Keratinocyte (primary cell): ENCODE measurements at regions not wholly inside any gene's neighbourhood (a gene's known extent, or its start where the extent isn't known, plus 50 kb on each side); places are given as distances from the start of the nearest gene placed in this dataset.
A peak's percentile ranks its signal among the peaks of the same experiment; 100 is the strongest.

Source experiments
- DNase-seq: peaks from one replicate; pipeline ENCODE4 v3.0.0-alpha.2; 2011; ENCODE audit warnings: low read depth, missing footprints, low spot score
- FAIRE-seq: peaks from 2 replicates; lab custom pipeline; 2011; peaks lifted over from hg19 to GRCh38; lab: Jason Lieb, UNC
- H2AFZ ChIP-seq: 2 replicates; pipeline ENCODE4 v1.6.0; 2012; ENCODE audit warnings: low read length, control low read depth, inconsistent platforms; ENCODE audit not compliant: control insufficient read depth
- H3K27ac ChIP-seq: 2 replicates; pipeline ENCODE4 v1.5.1; 2011; ENCODE audit warnings: low read length; ENCODE audit not compliant: control insufficient read depth, insufficient read depth
- H3K27me3 ChIP-seq: 3 replicates; pipeline ENCODE4 v1.6.0; 2011; ENCODE audit warnings: low read length; ENCODE audit not compliant: control insufficient read depth, insufficient read depth; ENCODE audit errors: extremely low read depth
- H3K36me3 ChIP-seq, 2 experiments: 2 replicates in 1 of 2; 3 replicates in 1 of 2; pipeline ENCODE4 v1.5.1; 2011; ENCODE audit warnings: low read length in 2 of 2, mild to moderate bottlenecking in 1 of 2; ENCODE audit not compliant: control insufficient read depth in 2 of 2, insufficient read depth in 2 of 2; ENCODE audit errors: extremely low read depth in 1 of 2
- H3K4me1 ChIP-seq: 3 replicates; pipeline ENCODE4 v1.5.1; 2011; ENCODE audit warnings: low read length; ENCODE audit not compliant: control insufficient read depth, insufficient read depth; ENCODE audit errors: extremely low read depth
- H3K4me2 ChIP-seq: 3 replicates; pipeline ENCODE4 v1.6.0; 2011; ENCODE audit warnings: low read depth, low read length; ENCODE audit not compliant: control insufficient read depth, insufficient read depth; ENCODE audit errors: extremely low read depth
- H3K4me3 ChIP-seq, 3 experiments: fragments of 200-600 bp in 1 of 3; sonication (generic) in 1 of 3; 2 replicates in 2 of 3; 3 replicates in 1 of 3; pipeline ENCODE4 v1.5.1; 2011 to 2016; ENCODE audit warnings: low read length in 3 of 3, mild to moderate bottlenecking in 3 of 3, control low read depth in 2 of 3, inconsistent platforms in 1 of 3, low read depth in 1 of 3, mixed read lengths in 1 of 3, mixed run types in 1 of 3, moderate library complexity in 1 of 3; ENCODE audit not compliant: control insufficient read depth in 2 of 3, insufficient read depth in 2 of 3; ENCODE audit errors: extremely low read depth in 1 of 3
- H3K79me2 ChIP-seq: 2 replicates; pipeline ENCODE4 v1.6.0; 2012; ENCODE audit warnings: low read length; ENCODE audit not compliant: control insufficient read depth, insufficient read depth
- H3K9ac ChIP-seq: 3 replicates; pipeline ENCODE4 v1.6.0; 2011; ENCODE audit warnings: low read length; ENCODE audit not compliant: control insufficient read depth, insufficient read depth; ENCODE audit errors: extremely low read depth
- H3K9me1 ChIP-seq: 3 replicates; pipeline ENCODE4 v1.6.0; 2011; ENCODE audit warnings: low read length; ENCODE audit not compliant: control insufficient read depth, insufficient read depth; ENCODE audit errors: extremely low read depth
- H3K9me3 ChIP-seq: 2 replicates; pipeline ENCODE4 v1.5.1; 2012; ENCODE audit warnings: low read depth, low read length; ENCODE audit not compliant: control insufficient read depth
- H4K20me1 ChIP-seq: 3 replicates; pipeline ENCODE4 v1.6.0; 2011; ENCODE audit warnings: low read length; ENCODE audit not compliant: control insufficient read depth, insufficient read depth; ENCODE audit errors: extremely low read depth
- EZH2 ChIP-seq: IDR thresholded peaks from one replicate; pipeline ENCODE4 v1.6.1; 2012; ENCODE audit warnings: inconsistent platforms, mild to moderate bottlenecking, low read length, moderate library complexity
- dilution Hi-C: fragments of 300-500 bp; cut with MboI; formaldehyde crosslinking; loops from one replicate; pipeline ENCODE4 v1.7.0; 2020; ENCODE audit warnings: low sequenced_read_pairs; ENCODE audit not compliant: extremely low pct_ligation_motif_present
- TF ChIP-seq, protein P1 (sequence below), 3 experiments: IDR thresholded peaks in 1 of 3; conservative IDR thresholded peaks in 1 of 3; optimal IDR thresholded peaks in 1 of 3; 2 replicates in 2 of 3; 3 replicates in 1 of 3; pipeline versions ENCODE3 to v1.5.1; 2011; ENCODE audit warnings: low read length in 3 of 3, mild to moderate bottlenecking in 3 of 3, moderate library complexity in 2 of 3, control low read depth in 1 of 3, inconsistent platforms in 1 of 3; ENCODE audit not compliant: insufficient read depth in 2 of 3; ENCODE audit errors: extremely low read depth in 1 of 3

DNA sequence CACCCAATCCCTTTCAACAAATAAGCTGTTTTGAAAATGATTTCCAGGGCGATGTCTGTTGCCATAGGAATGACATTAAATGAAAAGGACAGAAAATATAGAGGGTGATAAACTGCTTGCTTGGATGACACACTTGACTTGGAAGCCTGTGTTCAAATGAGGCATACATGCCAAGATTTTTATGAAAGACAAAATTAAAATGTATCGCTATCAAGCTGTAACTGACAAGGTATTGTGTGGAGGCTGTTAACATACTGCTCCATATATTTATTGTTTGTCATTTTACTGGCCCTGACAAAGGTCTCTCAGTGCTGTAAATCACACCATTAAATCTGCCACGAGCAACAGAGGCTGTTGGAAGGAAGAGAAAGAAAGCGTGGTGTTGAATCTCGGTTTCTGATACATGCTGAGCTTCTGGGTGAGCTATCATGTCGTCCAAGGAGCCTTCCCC, 456.2 kb upstream of the SALL1 start:
- H4K20me1 ChIP-seq = no peaks in the 10 kb centered on the region
- no peaks in the 10 kb centered on the region for H3K36me3 ChIP-seq
- peak overlapping the region; percentile 38 for H3K4me2 ChIP-seq
- dilution Hi-C loops = no loop called here
- H3K9me3 ChIP-seq = no peaks in the 10 kb centered on the region
- no peak overlapping the region for H3K4me3 ChIP-seq
- TF ChIP-seq, protein P1, sequence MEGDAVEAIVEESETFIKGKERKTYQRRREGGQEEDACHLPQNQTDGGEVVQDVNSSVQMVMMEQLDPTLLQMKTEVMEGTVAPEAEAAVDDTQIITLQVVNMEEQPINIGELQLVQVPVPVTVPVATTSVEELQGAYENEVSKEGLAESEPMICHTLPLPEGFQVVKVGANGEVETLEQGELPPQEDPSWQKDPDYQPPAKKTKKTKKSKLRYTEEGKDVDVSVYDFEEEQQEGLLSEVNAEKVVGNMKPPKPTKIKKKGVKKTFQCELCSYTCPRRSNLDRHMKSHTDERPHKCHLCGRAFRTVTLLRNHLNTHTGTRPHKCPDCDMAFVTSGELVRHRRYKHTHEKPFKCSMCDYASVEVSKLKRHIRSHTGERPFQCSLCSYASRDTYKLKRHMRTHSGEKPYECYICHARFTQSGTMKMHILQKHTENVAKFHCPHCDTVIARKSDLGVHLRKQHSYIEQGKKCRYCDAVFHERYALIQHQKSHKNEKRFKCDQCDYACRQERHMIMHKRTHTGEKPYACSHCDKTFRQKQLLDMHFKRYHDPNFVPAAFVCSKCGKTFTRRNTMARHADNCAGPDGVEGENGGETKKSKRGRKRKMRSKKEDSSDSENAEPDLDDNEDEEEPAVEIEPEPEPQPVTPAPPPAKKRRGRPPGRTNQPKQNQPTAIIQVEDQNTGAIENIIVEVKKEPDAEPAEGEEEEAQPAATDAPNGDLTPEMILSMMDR (optimal IDR thresholded peaks at IDR 0.05 in 1 of 3, IDR thresholded peaks at IDR 0.05 in 1 of 3, conservative IDR thresholded peaks at IDR 0.05 in 1 of 3; ENCODE audit: extremely low read depth in 1 of 3, insufficient read depth in 2 of 3, low read length in 3 of 3) = no peak
- TF ChIP-seq EZH2 = no peak
- no peaks in the 10 kb centered on the region for H3K27me3 ChIP-seq
- H3K79me2 ChIP-seq = no peaks in the 10 kb centered on the region
- no peaks in the 10 kb centered on the region for H3K4me1 ChIP-seq
- FAIRE-seq = no peak
- no peak for DNase-seq
- H3K9me1 ChIP-seq = no peaks in the 10 kb centered on the region
- H2AFZ ChIP-seq = peak overlapping the region; percentile 39
- no peak overlapping the region for H3K27ac ChIP-seq
- H3K9ac ChIP-seq = no peak overlapping the region

DNA sequence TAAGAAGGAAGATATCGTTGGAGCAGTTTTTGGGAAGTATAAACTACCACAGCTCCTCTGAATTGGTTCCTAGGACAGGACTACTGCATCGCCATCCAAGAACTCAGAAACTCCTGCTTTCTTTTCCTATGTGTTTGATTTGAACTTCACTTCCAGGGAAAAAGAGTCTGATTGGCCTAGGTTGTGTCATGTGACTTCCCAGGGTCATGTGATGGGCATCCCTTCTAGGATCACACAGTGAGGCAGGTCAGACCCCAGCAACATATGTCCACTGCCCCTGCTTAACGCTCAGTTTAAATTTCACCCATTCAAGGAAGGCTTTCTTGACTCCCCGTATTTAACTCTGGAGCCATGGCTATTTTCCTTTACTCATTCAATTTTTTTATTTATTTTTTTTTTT, 445.2 kb upstream of the SALL1 start:
- Histone ChIP-seq H2AFZ (no peak overlapping the region), H3K9me3 (no peaks in the 10 kb centered on the region), H3K79me2 (no peaks in the 10 kb centered on the region), H3K4me2 (no peak overlapping the region), H3K4me1 (peaks cover 5% of the 10 kb centered on the region), H3K9me1 (no peaks in the 10 kb centered on the region), H3K4me3 (no peak overlapping the region), H3K27me3 (no peaks in the 10 kb centered on the region), H4K20me1 (no peaks in the 10 kb centered on the region), H3K36me3 (no peaks in the 10 kb centered on the region), H3K27ac (no peak overlapping the region), H3K9ac (no peak overlapping the region)
- dilution Hi-C loops = no loop called here
- FAIRE-seq (no peak), DNase-seq (no peak)
- TF ChIP-seq, protein P1 (optimal IDR thresholded peaks at IDR 0.05 in 1 of 3, IDR thresholded peaks at IDR 0.05 in 1 of 3, conservative IDR thresholded peaks at IDR 0.05 in 1 of 3; ENCODE audit: extremely low read depth in 1 of 3, insufficient read depth in 2 of 3, low read length in 3 of 3) = no peak
- TF ChIP-seq EZH2 = no peak
